ENCODE measurements at regions not wholly inside any gene's neighbourhood (a gene's known extent, or its start where the extent isn't known, plus 50 kb on each side); places are given as distances from the start of the nearest gene placed in this dataset.

DNA sequence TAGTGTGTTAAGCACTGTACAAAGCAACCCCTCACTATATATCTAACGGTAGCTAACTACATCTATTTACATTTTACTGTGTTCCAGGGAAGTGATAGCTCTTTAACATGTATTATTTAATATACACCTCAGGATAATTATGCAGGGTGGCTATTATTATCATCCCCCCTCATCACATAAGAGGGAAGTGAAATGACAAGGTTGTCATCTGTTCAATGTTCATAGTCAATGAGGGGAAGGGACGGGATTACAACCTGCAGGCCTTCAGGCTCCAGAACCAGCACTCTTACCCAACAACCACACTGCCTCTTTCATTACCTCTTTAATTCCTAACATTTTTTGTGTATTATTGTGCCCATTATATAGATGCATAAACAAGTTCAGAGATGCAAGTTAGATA, 238.7 kb upstream of the ANO3 start:
- no peak for DNase-seq (ENCODE audit: low spot score)
- in situ Hi-C loops (cut with HindIII; ENCODE audit: low sequenced_read_pairs), result no loop called here

- DNase-seq (ENCODE audit: low spot score), result no peak
- in situ Hi-C loops (cut with HindIII; ENCODE audit: low sequenced_read_pairs), result no loop called here
Measured at GRCh38 chr11:26095340-26095739, 236.6 kb upstream of the ANO3 start.

DNA sequence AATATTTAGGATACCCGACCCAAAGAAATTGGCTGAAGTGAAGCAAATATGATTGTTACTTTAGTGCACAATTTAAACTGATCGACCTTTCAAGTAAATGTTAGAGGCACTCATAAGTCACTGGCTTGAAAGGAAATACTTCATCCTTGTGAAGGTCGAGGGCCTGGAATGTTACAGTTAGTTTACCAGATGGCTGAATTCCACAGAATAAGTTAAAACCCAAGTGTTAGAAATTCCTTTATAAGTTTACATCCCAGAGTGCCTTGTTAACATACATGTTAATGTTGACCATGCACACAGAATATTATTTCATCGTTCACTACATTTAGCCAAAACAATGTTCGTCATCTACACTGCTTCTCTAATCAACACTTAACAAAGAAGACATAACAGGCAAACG, 235.5 kb upstream of the ANO3 start:
- no peak for DNase-seq (ENCODE audit: low spot score)
- in situ Hi-C loops (cut with HindIII; ENCODE audit: low sequenced_read_pairs), result no loop called here

DNA sequence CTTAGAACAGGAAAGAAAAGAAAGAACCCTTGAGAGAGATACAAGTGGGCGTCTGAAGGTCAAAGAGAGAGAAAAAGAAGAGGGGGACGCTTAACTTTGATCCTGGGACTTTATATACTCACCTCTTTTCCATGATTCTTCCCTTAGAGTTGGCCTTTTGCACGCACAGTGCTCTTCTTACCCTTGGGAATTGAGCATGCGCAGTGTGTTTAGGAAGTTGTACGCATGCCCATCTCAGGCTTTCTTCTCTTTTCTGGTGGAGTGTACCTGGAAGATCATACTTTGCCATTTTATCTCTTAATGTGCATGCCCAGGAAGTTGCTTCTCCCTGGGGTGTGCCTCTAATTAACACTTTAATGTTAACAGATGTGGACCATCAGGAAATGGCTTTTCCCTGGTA, 229.6 kb upstream of the ANO3 start:
- in situ Hi-C loops (cut with HindIII; ENCODE audit: low sequenced_read_pairs), result no loop called here
- no peak for DNase-seq (ENCODE audit: low spot score)

DNA sequence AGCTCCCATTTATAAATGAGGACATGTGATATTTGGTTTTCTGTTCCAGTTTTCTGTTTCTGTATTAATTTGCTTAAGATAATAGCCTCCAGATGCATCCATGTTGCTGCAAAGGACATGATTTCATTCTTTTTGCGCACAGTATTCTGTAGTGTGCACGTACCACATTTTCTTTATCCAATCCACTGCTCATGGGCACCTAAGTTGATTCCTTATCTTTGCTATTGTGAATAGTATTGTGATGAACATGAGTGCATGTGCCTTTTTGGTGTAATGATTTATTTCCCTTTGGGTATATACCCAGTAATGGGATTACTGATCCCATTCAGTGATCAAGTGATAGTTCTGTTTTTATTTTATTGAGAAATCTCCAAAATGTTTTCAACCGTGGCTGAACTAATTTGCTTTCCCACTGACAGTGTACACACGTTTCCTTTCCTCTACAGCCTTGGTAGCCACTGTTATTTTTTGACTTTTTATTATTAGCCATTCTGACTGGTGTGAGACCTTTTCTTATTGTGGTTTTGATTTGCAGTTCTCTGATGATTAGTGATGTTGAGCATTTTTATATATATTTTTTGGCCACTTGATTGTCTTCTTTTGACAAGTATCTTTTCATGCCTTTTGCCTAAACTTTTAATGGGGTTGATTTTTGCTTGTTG, 226.0 kb upstream of the ANO3 start:
- DNase-seq (ENCODE audit: low spot score), result no peak
- in situ Hi-C loops (cut with HindIII; ENCODE audit: low sequenced_read_pairs), result no loop called here

GRCh38 chr11:26106726-26107125, 225.2 kb upstream of the ANO3 start:
- no peak for DNase-seq (ENCODE audit: low spot score)
- in situ Hi-C loops (cut with HindIII; ENCODE audit: low sequenced_read_pairs), result no loop called here

- DNase-seq (ENCODE audit: low spot score), result no peak
- in situ Hi-C loops (cut with HindIII; ENCODE audit: low sequenced_read_pairs), result no loop called here
Measured at GRCh38 chr11:26109658-26110368, 222.1 kb upstream of the ANO3 start.

DNA sequence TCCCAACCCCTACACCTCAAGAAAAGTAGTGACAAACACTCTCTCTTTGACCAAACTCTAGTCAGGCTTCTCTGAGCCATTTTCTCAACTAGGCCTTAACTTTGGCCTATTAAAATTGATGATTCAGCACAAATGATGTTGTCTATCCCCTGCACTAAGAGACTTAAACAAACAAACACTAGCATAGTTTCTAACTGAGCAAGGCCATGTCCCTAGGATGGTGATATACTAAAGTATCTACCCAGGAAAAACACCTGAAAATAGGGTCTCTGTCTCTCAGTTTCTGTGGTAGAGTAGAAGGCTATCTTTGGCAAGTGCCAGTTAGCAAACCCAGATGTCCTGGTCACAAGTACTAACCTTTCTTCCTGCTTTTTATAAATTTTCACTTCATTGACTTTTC, 219.7 kb upstream of the ANO3 start:
- no peak for DNase-seq (ENCODE audit: low spot score)
- in situ Hi-C loops (cut with HindIII; ENCODE audit: low sequenced_read_pairs), result no loop called here

GRCh38 chr11:26121466-26121865, 210.5 kb upstream of the ANO3 start:
- no peak for DNase-seq (ENCODE audit: low spot score)
- in situ Hi-C loops (cut with HindIII; ENCODE audit: low sequenced_read_pairs), result no loop called here

DNA sequence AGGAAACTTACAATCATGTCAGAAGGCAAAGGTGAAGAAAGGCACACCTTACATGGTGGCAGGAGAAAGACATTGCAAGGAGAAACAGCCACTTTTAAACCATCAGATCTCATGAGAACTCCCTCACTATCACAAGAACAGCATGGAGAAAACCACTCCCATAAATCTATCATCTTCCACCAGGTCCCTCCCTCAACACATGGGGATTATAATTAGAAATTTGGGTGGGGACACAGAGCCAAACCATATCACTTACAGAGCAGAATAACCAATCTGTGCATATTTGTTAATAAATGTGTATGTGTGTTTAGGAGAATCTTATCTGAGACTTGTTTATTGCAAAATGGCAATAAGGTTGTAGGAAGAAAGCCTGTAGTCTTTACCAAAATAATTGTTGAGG, 205.2 kb upstream of the ANO3 start:
- DNase-seq (ENCODE audit: low spot score), result no peak
- in situ Hi-C loops (cut with HindIII; ENCODE audit: low sequenced_read_pairs), result no loop called here

DNA sequence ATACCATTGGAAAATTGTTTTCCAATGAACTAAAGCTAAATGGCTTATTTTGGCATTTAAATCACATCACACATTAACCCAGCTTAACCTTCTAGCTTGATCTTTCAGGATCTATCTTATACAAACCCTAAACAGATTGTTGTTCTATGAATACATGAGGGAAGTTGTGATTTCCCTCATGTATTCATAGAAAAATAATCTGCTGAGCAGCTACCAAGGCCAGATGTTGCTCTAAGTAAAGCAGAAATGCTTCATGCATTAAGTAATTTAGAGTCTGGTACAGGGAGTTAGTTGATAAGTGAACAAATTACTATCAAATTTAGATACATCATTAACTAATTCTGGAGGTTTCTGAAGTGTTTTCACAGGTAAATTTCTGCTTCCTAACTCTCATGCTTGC, 204.6 kb upstream of the ANO3 start:
- no peak for DNase-seq (ENCODE audit: low spot score)
- in situ Hi-C loops (cut with HindIII; ENCODE audit: low sequenced_read_pairs), result no loop called here

DNA sequence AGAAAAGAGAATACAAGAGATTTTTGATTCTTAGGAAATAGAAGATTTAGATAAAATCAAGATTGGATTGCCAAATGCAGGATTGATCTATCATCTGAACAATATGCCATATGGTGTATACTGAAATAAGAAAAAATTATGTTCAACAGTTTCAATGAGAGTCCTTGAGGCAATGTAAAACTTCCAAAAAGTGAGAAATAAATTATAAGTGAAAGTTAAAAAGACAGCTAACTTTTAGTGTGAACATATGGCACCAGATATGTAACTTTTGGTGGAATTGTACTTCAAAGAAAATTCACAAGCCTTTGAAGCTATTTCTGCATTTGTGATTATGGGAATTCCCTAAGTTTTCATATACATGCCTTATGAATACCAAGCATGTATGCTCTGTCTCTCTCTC, 200.5 kb upstream of the ANO3 start:
- no peak for DNase-seq (ENCODE audit: low spot score)
- in situ Hi-C loops (cut with HindIII; ENCODE audit: low sequenced_read_pairs), result no loop called here

DNA sequence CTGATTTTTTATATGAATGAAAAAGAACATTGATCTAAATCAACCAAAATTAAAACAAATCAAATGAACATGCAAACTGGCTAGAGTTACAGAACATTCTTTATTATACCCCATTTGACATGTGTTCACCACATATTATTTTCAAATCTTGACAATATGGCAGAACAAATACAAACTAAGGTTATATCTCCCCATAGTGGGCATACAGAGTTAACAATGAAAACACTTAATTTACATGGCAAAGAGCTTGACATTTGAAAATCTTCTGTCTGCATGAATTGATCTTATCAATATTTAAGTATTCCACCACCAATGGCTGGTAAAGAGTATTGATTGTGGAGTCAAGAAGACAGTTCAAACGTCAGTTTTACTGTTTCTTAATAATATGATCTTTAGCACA, 197.9 kb upstream of the ANO3 start:
- in situ Hi-C loops (cut with HindIII; ENCODE audit: low sequenced_read_pairs), result no loop called here
- DNase-seq (ENCODE audit: low spot score), result no peak

DNA sequence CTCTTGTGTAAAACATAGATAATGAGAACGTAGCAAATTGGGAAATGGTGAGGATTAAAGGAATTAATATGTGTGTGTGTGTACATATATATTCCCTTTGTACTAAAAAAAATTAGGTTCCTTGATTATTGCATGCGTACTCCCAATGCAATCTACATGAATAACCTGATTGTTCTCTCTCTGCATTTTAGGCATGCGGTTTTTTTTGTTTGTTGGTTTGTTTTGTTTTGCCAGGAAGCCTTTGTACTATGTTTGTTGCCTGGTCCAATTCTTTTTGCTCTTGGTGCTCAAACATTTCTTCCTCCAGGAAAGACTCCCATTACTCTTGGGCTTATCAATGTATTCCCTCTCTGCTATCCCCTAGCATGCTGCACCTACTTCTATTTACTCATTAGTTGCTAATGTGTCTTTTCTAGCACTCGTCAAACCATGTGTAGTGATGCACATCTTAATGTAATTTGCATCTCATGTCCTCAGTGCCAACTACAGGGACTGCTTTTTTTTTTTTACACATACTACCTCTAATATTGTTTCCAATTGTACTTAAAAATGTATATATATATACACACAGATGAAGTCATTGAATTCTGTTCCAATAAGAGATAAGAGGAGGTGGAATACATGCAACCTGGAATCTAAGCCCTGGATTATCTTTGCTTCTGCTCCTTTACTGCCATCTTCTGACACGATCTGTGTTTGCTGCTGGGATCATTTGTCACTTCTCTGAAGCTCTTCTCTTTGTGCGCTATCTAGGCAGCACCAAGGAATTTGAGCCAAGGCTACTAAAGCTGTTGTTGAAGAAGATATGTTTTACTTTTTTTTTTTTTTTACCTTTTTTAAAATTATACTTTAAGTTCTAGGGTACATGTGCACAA, 197.2 kb upstream of the ANO3 start:
- peak; percentile 66 for DNase-seq (ENCODE audit: low spot score)
- in situ Hi-C loops (cut with HindIII; ENCODE audit: low sequenced_read_pairs), result no loop called here

GRCh38 chr11:26137651-26138050, 194.3 kb upstream of the ANO3 start:
- no peak for DNase-seq (ENCODE audit: low spot score)
- in situ Hi-C loops (cut with HindIII; ENCODE audit: low sequenced_read_pairs), result no loop called here

DNA sequence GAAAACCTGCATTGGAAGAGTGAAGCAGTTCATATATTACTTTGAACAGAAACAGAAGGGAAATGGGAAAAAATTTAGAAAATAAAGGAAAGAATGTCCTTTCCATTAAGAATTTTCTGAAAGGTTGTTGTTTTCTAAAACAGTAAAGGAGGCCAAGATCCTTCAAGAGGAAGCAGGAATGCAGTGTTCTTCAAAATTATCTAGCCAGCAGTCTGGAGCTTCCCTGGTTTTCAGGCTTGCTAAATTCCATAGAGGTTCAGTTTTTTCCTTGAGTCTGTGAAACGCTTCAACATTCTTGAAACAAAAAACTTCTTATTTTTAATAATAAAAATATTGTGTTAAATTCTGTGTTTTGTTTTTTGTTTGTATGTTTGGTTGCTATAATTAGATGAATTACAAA, 189.0 kb upstream of the ANO3 start:
- in situ Hi-C loops (cut with HindIII; ENCODE audit: low sequenced_read_pairs), result no loop called here
- no peak for DNase-seq (ENCODE audit: low spot score)

GRCh38 chr11:26143566-26144290, 188.2 kb upstream of the ANO3 start:
- in situ Hi-C loops (cut with HindIII; ENCODE audit: low sequenced_read_pairs), result no loop called here
- DNase-seq (ENCODE audit: low spot score), result no peak

- no peak for DNase-seq (ENCODE audit: low spot score)
Measured at GRCh38 chr11:26144291-26144690, 187.6 kb upstream of the ANO3 start.

GRCh38 chr11:26144911-26145310, 187.0 kb upstream of the ANO3 start:
- in situ Hi-C loops (cut with HindIII; ENCODE audit: low sequenced_read_pairs), result no loop called here
- no peak for DNase-seq (ENCODE audit: low spot score)

More at GRCh38 chr11:26144291-26144690, 187.6 kb upstream of the ANO3 start:
- in situ Hi-C loops (cut with HindIII; ENCODE audit: low sequenced_read_pairs), result no loop called here

GRCh38 chr11:26149585-26149984, 182.3 kb upstream of the ANO3 start:
- DNase-seq (ENCODE audit: low spot score), result peak; percentile 9
- in situ Hi-C loops (cut with HindIII; ENCODE audit: low sequenced_read_pairs), result no loop called here
